HG03175 (cell line): ENCODE measurements at regions not wholly inside any gene's neighbourhood (a gene's known extent, or its start where the extent isn't known, plus 50 kb on each side); places are given as distances from the start of the nearest gene placed in this dataset.
"Not testable (repeated sequence)": the region's sequence is repeated elsewhere in the genome, so short reads cannot be mapped to it uniquely, and the experiment has no call there.

Experiments used
- ATAC-seq: cut with Tn5 transposase; IDR thresholded peaks from one replicate; pipeline ENCODE4 v1.9.1; 2021; ENCODE audit warnings: mild to moderate bottlenecking, moderate library complexity; ENCODE audit not compliant: unreplicated experiment

- no peak for ATAC-seq
These were observed 548.8 kb upstream of the IZUMO3 start for GRCh38 chr9:25094518-25094917.

GRCh38 chr9:25078202-25078601, 532.5 kb upstream of the IZUMO3 start:
- ATAC-seq = no peak

GRCh38 chr9:25048098-25048724, 502.5 kb upstream of the IZUMO3 start:
- no peak for ATAC-seq

GRCh38 chr9:25045469-25045868, 499.8 kb upstream of the IZUMO3 start:
- not testable (repeated sequence) for ATAC-seq

- no peak for ATAC-seq
These were observed 484.0 kb upstream of the IZUMO3 start for GRCh38 chr9:25029743-25030142.

GRCh38 chr9:25025686-25026085, 480.0 kb upstream of the IZUMO3 start:
- ATAC-seq = no peak

- no peak for ATAC-seq
These were observed 479.5 kb upstream of the IZUMO3 start for GRCh38 chr9:25025156-25025555.

GRCh38 chr9:25017779-25018178, 472.1 kb upstream of the IZUMO3 start:
- ATAC-seq = no peak

GRCh38 chr9:25010027-25010662, 464.4 kb upstream of the IZUMO3 start:
- ATAC-seq = no peak

- ATAC-seq = no peak
These were observed 458.0 kb upstream of the IZUMO3 start for GRCh38 chr9:25003686-25004085.

GRCh38 chr9:24986331-24986730, 440.6 kb upstream of the IZUMO3 start:
- no peak for ATAC-seq

GRCh38 chr9:24970780-24971179, 425.1 kb upstream of the IZUMO3 start:
- not testable (repeated sequence) for ATAC-seq

GRCh38 chr9:24961762-24962161, 416.1 kb upstream of the IZUMO3 start:
- ATAC-seq = no peak

GRCh38 chr9:24953070-24953469, 407.4 kb upstream of the IZUMO3 start:
- no peak for ATAC-seq

GRCh38 chr9:24939109-24939850, 393.6 kb upstream of the IZUMO3 start:
- no peak for ATAC-seq

- no peak for ATAC-seq
These were observed 390.4 kb upstream of the IZUMO3 start for GRCh38 chr9:24936117-24936516.

- ATAC-seq = peak; percentile 68
These were observed 387.1 kb upstream of the IZUMO3 start for GRCh38 chr9:24932785-24933184.

- no peak for ATAC-seq
These were observed 386.2 kb upstream of the IZUMO3 start for GRCh38 chr9:24931894-24932293.

GRCh38 chr9:24912767-24913166, 367.1 kb upstream of the IZUMO3 start:
- ATAC-seq = no peak

- ATAC-seq = no peak
These were observed 355.6 kb upstream of the IZUMO3 start for GRCh38 chr9:24901319-24901718.

GRCh38 chr9:24900179-24900578, 354.5 kb upstream of the IZUMO3 start:
- no peak for ATAC-seq

GRCh38 chr9:24899463-24899862, 353.8 kb upstream of the IZUMO3 start:
- no peak for ATAC-seq
